WTC11 (cell line): ENCODE measurements at regions not wholly inside any gene's neighbourhood (a gene's known extent, or its start where the extent isn't known, plus 50 kb on each side); places are given as distances from the start of the nearest gene placed in this dataset.

Experiments
- ATAC-seq: fragments of 200-7000 bp; cut with Tn5 transposase; 2 replicates; pipeline ENCODE4 v1.10.0; 2021; ENCODE audit warnings: mild to moderate bottlenecking, moderate library complexity
- CTCF ChIA-PET: fragments of 300-600 bp; sonication (Branson Sonifier 250); formaldehyde crosslinking; loops from one replicate; lab custom pipeline; 2021; ENCODE audit warnings: antibody characterized with exemption; lab: Charles Lee
- POLR2A ChIA-PET: fragments of 350-600 bp; sonication (Branson Sonifier 250); formaldehyde crosslinking; loops from one replicate; lab custom pipeline; 2021; ENCODE audit warnings: antibody characterized with exemption; lab: Charles Lee
- DNase-seq: peaks from one replicate; pipeline ENCODE4 v3.0.0; 2021; ENCODE audit warnings: low spot score
- H3K27ac Mint-ChIP-seq: 2 replicates; pipeline ENCODE4 v1.8.0; 2021; ENCODE audit warnings: mixed read lengths
- H3K27me3 Mint-ChIP-seq: 2 replicates; pipeline ENCODE4 v1.8.0; 2021; ENCODE audit warnings: low read depth, mild to moderate bottlenecking, moderate library complexity, mixed read lengths
- H3K36me3 Mint-ChIP-seq: 2 replicates; pipeline ENCODE4 v1.8.0; 2021; ENCODE audit warnings: mixed read lengths
- H3K4me1 Mint-ChIP-seq: 2 replicates; pipeline ENCODE4 v1.8.0; 2022; ENCODE audit warnings: mixed read lengths
- H3K4me3 Mint-ChIP-seq: 2 replicates; pipeline ENCODE4 v1.8.0; 2021; ENCODE audit warnings: mild to moderate bottlenecking, moderate library complexity, mixed read lengths
- H3K9me3 Mint-ChIP-seq: 2 replicates; pipeline ENCODE4 v1.8.0; 2021; ENCODE audit warnings: mixed read lengths
- CBFB ChIP-seq: sonication (generic); formaldehyde crosslinking; IDR thresholded peaks from 2 replicates; pipeline ENCODE4 v1.8.1; 2022; ENCODE audit warnings: mild to moderate bottlenecking, low read depth, missing genetic modification reagents
- CDX4 ChIP-seq: fragments of 250-450 bp; sonication (Bioruptor Pico); IDR thresholded peaks from 2 replicates; pipeline ENCODE4 v1.9.0; 2021; ENCODE audit warnings: moderate library complexity, mild to moderate bottlenecking, inconsistent platforms, borderline replicate concordance
- GRHL2 ChIP-seq: fragments of 250-450 bp; sonication (Bioruptor Pico); IDR thresholded peaks from 2 replicates; pipeline ENCODE4 v1.8.0; 2022; ENCODE audit warnings: mild to moderate bottlenecking, moderate library complexity; ENCODE audit not compliant: insufficient replicate concordance, severe bottlenecking
- HMGXB4 ChIP-seq: sonication (generic); formaldehyde crosslinking; IDR thresholded peaks from 2 replicates; pipeline ENCODE4 v1.8.1; 2023; ENCODE audit warnings: mild to moderate bottlenecking, moderate library complexity, missing genetic modification reagents
- IRF2 ChIP-seq: sonication (generic); formaldehyde crosslinking; IDR thresholded peaks from 2 replicates; pipeline ENCODE4 v1.8.0; 2022; ENCODE audit warnings: low read depth, missing genetic modification reagents, borderline replicate concordance
- JAZF1 ChIP-seq: fragments of 250-450 bp; sonication (Bioruptor Pico); IDR thresholded peaks from 2 replicates; pipeline ENCODE4 v1.9.0; 2021; ENCODE audit warnings: moderate library complexity, mild to moderate bottlenecking, inconsistent platforms
- NFYB ChIP-seq: sonication (generic); formaldehyde crosslinking; conservative IDR thresholded peaks from 2 replicates; pipeline ENCODE4 v1.8.0; 2022; ENCODE audit warnings: low read depth, missing genetic modification reagents
- NR1H2 ChIP-seq: sonication (generic); formaldehyde crosslinking; IDR thresholded peaks from 2 replicates; pipeline ENCODE4 v1.9.0; 2021; ENCODE audit warnings: mild to moderate bottlenecking, moderate library complexity, missing genetic modification reagents
- PREB ChIP-seq: sonication (generic); formaldehyde crosslinking; IDR thresholded peaks from 2 replicates; pipeline ENCODE4 v1.8.1; 2022; ENCODE audit warnings: mild to moderate bottlenecking, missing genetic modification reagents, moderate library complexity, borderline replicate concordance
- ZNF121 ChIP-seq: sonication (generic); formaldehyde crosslinking; IDR thresholded peaks from 2 replicates; pipeline ENCODE4 v1.8.0; 2023; ENCODE audit warnings: missing genetic modification reagents
- ZNF138 ChIP-seq: sonication (generic); formaldehyde crosslinking; conservative IDR thresholded peaks from 2 replicates; pipeline ENCODE4 v1.8.1; 2022; ENCODE audit warnings: mild to moderate bottlenecking, moderate library complexity, missing genetic modification reagents
- ZNF396 ChIP-seq: fragments of 250-450 bp; sonication (Bioruptor Pico); IDR thresholded peaks from 2 replicates; pipeline ENCODE4 v1.8.0; 2021; ENCODE audit warnings: mild to moderate bottlenecking, moderate library complexity, borderline replicate concordance
- TF ChIP-seq, protein P1 (sequence below): sonication (generic); formaldehyde crosslinking; conservative IDR thresholded peaks from 2 replicates; pipeline ENCODE4 v1.8.1; 2023; ENCODE audit warnings: mild to moderate bottlenecking, low read depth, missing genetic modification reagents, moderate library complexity
- TF ChIP-seq, protein P2 (sequence below): sonication (generic); formaldehyde crosslinking; IDR thresholded peaks from 2 replicates; pipeline ENCODE4 v1.8.1; 2023; ENCODE audit warnings: mild to moderate bottlenecking, missing genetic modification reagents
- TF ChIP-seq, protein P3 (sequence below): sonication (generic); formaldehyde crosslinking; IDR thresholded peaks from 2 replicates; pipeline ENCODE4 v1.8.0; 2022; ENCODE audit warnings: missing genetic modification reagents
- TF ChIP-seq, protein P4 (sequence below): fragments of 200-600 bp; IDR thresholded peaks from 2 replicates; pipeline ENCODE4 v1.8.0; 2022; ENCODE audit warnings: antibody characterized with exemption

GRCh38 chr7:108736221-108736891, 166.7 kb downstream of the DNAJB9 start:
- no peaks in the 10 kb centered on the region for H3K27me3 Mint-ChIP-seq
- ChIA-PET POLR2A (no interaction called here), CTCF (no interaction called here)
- peaks cover 14% of the 10 kb centered on the region for H3K4me1 Mint-ChIP-seq
- no peak overlapping the region for H3K27ac Mint-ChIP-seq
- H3K9me3 Mint-ChIP-seq, result peaks cover 6% of the 10 kb centered on the region; the same call in 1 of the 2 replicates
- ATAC-seq, result no peak
- DNase-seq, result no peak
- no peak overlapping the region for H3K4me3 Mint-ChIP-seq
- H3K36me3 Mint-ChIP-seq, result no peaks in the 10 kb centered on the region
- TF ChIP-seq CDX4 (CRISPR knock-in tag) (no peak), IRF2 (no peak), NR1H2 (CRISPR knock-in tag) (no peak), PREB (no peak), ZNF138 (CRISPR knock-in tag) (no peak), GRHL2 (CRISPR knock-in tag) (no peak), NFYB (CRISPR knock-in tag) (no peak), ZNF396 (CRISPR knock-in tag) (no peak)
- TF ChIP-seq, protein P1, sequence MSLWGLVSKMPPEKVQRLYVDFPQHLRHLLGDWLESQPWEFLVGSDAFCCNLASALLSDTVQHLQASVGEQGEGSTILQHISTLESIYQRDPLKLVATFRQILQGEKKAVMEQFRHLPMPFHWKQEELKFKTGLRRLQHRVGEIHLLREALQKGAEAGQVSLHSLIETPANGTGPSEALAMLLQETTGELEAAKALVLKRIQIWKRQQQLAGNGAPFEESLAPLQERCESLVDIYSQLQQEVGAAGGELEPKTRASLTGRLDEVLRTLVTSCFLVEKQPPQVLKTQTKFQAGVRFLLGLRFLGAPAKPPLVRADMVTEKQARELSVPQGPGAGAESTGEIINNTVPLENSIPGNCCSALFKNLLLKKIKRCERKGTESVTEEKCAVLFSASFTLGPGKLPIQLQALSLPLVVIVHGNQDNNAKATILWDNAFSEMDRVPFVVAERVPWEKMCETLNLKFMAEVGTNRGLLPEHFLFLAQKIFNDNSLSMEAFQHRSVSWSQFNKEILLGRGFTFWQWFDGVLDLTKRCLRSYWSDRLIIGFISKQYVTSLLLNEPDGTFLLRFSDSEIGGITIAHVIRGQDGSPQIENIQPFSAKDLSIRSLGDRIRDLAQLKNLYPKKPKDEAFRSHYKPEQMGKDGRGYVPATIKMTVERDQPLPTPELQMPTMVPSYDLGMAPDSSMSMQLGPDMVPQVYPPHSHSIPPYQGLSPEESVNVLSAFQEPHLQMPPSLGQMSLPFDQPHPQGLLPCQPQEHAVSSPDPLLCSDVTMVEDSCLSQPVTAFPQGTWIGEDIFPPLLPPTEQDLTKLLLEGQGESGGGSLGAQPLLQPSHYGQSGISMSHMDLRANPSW (CRISPR knock-in tag), result no peak
- TF ChIP-seq, protein P2, sequence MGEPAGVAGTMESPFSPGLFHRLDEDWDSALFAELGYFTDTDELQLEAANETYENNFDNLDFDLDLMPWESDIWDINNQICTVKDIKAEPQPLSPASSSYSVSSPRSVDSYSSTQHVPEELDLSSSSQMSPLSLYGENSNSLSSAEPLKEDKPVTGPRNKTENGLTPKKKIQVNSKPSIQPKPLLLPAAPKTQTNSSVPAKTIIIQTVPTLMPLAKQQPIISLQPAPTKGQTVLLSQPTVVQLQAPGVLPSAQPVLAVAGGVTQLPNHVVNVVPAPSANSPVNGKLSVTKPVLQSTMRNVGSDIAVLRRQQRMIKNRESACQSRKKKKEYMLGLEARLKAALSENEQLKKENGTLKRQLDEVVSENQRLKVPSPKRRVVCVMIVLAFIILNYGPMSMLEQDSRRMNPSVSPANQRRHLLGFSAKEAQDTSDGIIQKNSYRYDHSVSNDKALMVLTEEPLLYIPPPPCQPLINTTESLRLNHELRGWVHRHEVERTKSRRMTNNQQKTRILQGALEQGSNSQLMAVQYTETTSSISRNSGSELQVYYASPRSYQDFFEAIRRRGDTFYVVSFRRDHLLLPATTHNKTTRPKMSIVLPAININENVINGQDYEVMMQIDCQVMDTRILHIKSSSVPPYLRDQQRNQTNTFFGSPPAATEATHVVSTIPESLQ (CRISPR knock-in tag), result no peak

GRCh38 chr7:108770981-108771745, 201.5 kb downstream of the DNAJB9 start:
- POLR2A ChIA-PET, result no interaction called here
- no peak overlapping the region for H3K27ac Mint-ChIP-seq
- no peaks in the 10 kb centered on the region for H3K36me3 Mint-ChIP-seq
- no peak for DNase-seq
- no peaks in the 10 kb centered on the region for H3K27me3 Mint-ChIP-seq
- H3K4me3 Mint-ChIP-seq, result no peak overlapping the region
- no peaks in the 10 kb centered on the region for H3K4me1 Mint-ChIP-seq
- CTCF ChIA-PET, result interaction anchor here (1.1 kb wide), 1 partner anchor 157 kb away, joined by 3 read pairs; no protein-coding TSS in a partner anchor
- ATAC-seq, result no peak
- H3K9me3 Mint-ChIP-seq, result no peaks in the 10 kb centered on the region
- no peak for TF ChIP-seq ZNF121 (CRISPR knock-in tag)
- TF ChIP-seq JAZF1, result no peak
- TF ChIP-seq CBFB (CRISPR knock-in tag), result no peak
- TF ChIP-seq, protein P3, sequence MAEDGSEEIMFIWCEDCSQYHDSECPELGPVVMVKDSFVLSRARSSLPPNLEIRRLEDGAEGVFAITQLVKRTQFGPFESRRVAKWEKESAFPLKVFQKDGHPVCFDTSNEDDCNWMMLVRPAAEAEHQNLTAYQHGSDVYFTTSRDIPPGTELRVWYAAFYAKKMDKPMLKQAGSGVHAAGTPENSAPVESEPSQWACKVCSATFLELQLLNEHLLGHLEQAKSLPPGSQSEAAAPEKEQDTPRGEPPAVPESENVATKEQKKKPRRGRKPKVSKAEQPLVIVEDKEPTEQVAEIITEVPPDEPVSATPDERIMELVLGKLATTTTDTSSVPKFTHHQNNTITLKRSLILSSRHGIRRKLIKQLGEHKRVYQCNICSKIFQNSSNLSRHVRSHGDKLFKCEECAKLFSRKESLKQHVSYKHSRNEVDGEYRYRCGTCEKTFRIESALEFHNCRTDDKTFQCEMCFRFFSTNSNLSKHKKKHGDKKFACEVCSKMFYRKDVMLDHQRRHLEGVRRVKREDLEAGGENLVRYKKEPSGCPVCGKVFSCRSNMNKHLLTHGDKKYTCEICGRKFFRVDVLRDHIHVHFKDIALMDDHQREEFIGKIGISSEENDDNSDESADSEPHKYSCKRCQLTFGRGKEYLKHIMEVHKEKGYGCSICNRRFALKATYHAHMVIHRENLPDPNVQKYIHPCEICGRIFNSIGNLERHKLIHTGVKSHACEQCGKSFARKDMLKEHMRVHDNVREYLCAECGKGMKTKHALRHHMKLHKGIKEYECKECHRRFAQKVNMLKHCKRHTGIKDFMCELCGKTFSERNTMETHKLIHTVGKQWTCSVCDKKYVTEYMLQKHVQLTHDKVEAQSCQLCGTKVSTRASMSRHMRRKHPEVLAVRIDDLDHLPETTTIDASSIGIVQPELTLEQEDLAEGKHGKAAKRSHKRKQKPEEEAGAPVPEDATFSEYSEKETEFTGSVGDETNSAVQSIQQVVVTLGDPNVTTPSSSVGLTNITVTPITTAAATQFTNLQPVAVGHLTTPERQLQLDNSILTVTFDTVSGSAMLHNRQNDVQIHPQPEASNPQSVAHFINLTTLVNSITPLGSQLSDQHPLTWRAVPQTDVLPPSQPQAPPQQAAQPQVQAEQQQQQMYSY (CRISPR knock-in tag), result no peak
- no peak for TF ChIP-seq HMGXB4
- TF ChIP-seq NR1H2 (CRISPR knock-in tag), result no peak
- TF ChIP-seq, protein P4, sequence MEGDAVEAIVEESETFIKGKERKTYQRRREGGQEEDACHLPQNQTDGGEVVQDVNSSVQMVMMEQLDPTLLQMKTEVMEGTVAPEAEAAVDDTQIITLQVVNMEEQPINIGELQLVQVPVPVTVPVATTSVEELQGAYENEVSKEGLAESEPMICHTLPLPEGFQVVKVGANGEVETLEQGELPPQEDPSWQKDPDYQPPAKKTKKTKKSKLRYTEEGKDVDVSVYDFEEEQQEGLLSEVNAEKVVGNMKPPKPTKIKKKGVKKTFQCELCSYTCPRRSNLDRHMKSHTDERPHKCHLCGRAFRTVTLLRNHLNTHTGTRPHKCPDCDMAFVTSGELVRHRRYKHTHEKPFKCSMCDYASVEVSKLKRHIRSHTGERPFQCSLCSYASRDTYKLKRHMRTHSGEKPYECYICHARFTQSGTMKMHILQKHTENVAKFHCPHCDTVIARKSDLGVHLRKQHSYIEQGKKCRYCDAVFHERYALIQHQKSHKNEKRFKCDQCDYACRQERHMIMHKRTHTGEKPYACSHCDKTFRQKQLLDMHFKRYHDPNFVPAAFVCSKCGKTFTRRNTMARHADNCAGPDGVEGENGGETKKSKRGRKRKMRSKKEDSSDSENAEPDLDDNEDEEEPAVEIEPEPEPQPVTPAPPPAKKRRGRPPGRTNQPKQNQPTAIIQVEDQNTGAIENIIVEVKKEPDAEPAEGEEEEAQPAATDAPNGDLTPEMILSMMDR, result no peak
- TF ChIP-seq GRHL2 (CRISPR knock-in tag), result no peak
